NCI-H774 (cell line): ENCODE measurements at regions not wholly inside any gene's neighbourhood (a gene's known extent, or its start where the extent isn't known, plus 50 kb on each side); places are given as distances from the start of the nearest gene placed in this dataset.
A peak's percentile ranks its signal among the peaks of the same experiment; 100 is the strongest.
"Not testable (repeated sequence)": the region's sequence is repeated elsewhere in the genome, so short reads cannot be mapped to it uniquely, and the experiment has no call there.

Source experiments
- DNase-seq: peaks from one replicate; lab custom pipeline; 2025; lab: John Stamatoyannopoulos, UW

GRCh38 chr11:115660030-115660805 lies 156.0 kb upstream of the CADM1 start:
- no peak for DNase-seq

- DNase-seq: peak; percentile 61
These were observed 155.1 kb upstream of the CADM1 start for GRCh38 chr11:115659061-115659963.

- DNase-seq: no peak
These were observed 153.4 kb upstream of the CADM1 start for GRCh38 chr11:115657586-115657985.

GRCh38 chr11:115656669-115657068 lies 152.5 kb upstream of the CADM1 start:
- DNase-seq: no peak

GRCh38 chr11:115656041-115656440 lies 151.8 kb upstream of the CADM1 start:
- no peak for DNase-seq

- DNase-seq: no peak
These were observed 150.6 kb upstream of the CADM1 start for GRCh38 chr11:115654792-115655191.

- no peak for DNase-seq
These were observed 149.7 kb upstream of the CADM1 start for GRCh38 chr11:115653926-115654325.

- no peak for DNase-seq
These were observed 148.9 kb upstream of the CADM1 start for GRCh38 chr11:115653076-115653475.

GRCh38 chr11:115652496-115652895 lies 148.3 kb upstream of the CADM1 start:
- DNase-seq: no peak

GRCh38 chr11:115652094-115652493 lies 147.9 kb upstream of the CADM1 start:
- no peak for DNase-seq

GRCh38 chr11:115649461-115649860 lies 145.2 kb upstream of the CADM1 start:
- DNase-seq: no peak

GRCh38 chr11:115645631-115646317 lies 141.6 kb upstream of the CADM1 start:
- no peak for DNase-seq

GRCh38 chr11:115644856-115645255 lies 140.6 kb upstream of the CADM1 start:
- DNase-seq: no peak

- DNase-seq: no peak
These were observed 139.5 kb upstream of the CADM1 start for GRCh38 chr11:115643549-115644270.

- DNase-seq: no peak
These were observed 138.4 kb upstream of the CADM1 start for GRCh38 chr11:115642660-115643059.

GRCh38 chr11:115637599-115638241 lies 133.5 kb upstream of the CADM1 start:
- no peak for DNase-seq

- no peak for DNase-seq
These were observed 132.7 kb upstream of the CADM1 start for GRCh38 chr11:115636753-115637527.

GRCh38 chr11:115633977-115634376 lies 129.8 kb upstream of the CADM1 start:
- DNase-seq: not testable (repeated sequence)

GRCh38 chr11:115632061-115632460 lies 127.8 kb upstream of the CADM1 start:
- DNase-seq: no peak

GRCh38 chr11:115631609-115632008 lies 127.4 kb upstream of the CADM1 start:
- DNase-seq: no peak

- no peak for DNase-seq
These were observed 126.0 kb upstream of the CADM1 start for GRCh38 chr11:115630214-115630613.
